Activated B cell treated with CpG ODN at 0.5 μM for 24 hours (primary cell): ENCODE measurements at regions not wholly inside any gene's neighbourhood (a gene's known extent, or its start where the extent isn't known, plus 50 kb on each side); places are given as distances from the start of the nearest gene placed in this dataset.

Source experiments
- ATAC-seq: fragments of 200-7000 bp; cut with Tn5 transposase; one replicate; pipeline ENCODE4 v1.10.0; 2021; ENCODE audit warnings: low read depth, mild to moderate bottlenecking, moderate library complexity
- CTCF ChIA-PET: fragments of 350-600 bp; sonication (Branson Sonifier 250); formaldehyde crosslinking; loops from one replicate; lab custom pipeline; 2021; ENCODE audit warnings: antibody characterized with exemption; lab: Charles Lee
- POLR2A ChIA-PET: fragments of 350-600 bp; sonication (Branson Sonifier 250); formaldehyde crosslinking; loops from one replicate; lab custom pipeline; 2021; ENCODE audit warnings: antibody characterized with exemption; lab: Charles Lee
- DNase-seq: peaks from one replicate; pipeline ENCODE4 v3.0.0; 2022
- H3K27ac Mint-ChIP-seq: one replicate; pipeline ENCODE4 v1.8.0; 2020; ENCODE audit warnings: mixed read lengths
- H3K27me3 Mint-ChIP-seq: one replicate; pipeline ENCODE4 v1.8.0; 2021; ENCODE audit warnings: mixed read lengths
- H3K36me3 Mint-ChIP-seq: one replicate; pipeline ENCODE4 v1.8.0; 2021; ENCODE audit warnings: low read depth, mixed read lengths
- H3K4me1 Mint-ChIP-seq: one replicate; pipeline ENCODE4 v1.8.0; 2021; ENCODE audit warnings: mixed read lengths
- H3K4me3 Mint-ChIP-seq: one replicate; pipeline ENCODE4 v1.8.0; 2020; ENCODE audit warnings: mild to moderate bottlenecking, mixed read lengths
- H3K9me3 Mint-ChIP-seq: one replicate; pipeline ENCODE4 v1.8.0; 2020; ENCODE audit warnings: mixed read lengths
- CTCF ChIP-seq: fragments of 200-600 bp; IDR thresholded peaks from one replicate; pipeline ENCODE4 v1.8.0; 2022; ENCODE audit warnings: antibody characterized with exemption, mild to moderate bottlenecking
- intact Hi-C: fragments of 100-400 bp; cut with micrococcal nuclease; formaldehyde crosslinking; loops from one replicate; pipeline ENCODE4 v1.15.1; 2024

DNA sequence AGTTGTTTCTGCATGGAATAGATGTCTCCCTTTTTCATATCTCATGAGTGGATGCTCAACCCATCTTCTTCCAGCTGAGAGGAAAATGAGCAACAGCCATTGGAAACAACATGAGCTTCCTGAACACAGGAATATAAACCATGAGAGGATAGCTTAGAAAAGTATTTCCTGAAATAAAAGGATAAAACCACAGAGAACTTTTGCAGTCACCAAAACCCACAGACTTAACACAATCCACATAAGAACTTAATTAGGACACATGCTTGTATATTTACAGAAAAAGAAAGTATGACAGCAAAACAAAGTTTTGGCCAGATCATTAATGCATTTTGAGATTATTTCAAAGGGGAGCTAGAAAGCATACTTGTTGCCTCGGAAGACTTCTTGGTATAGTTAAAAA lies 180.5 kb upstream of the RASGRP1 start:
- H3K36me3 Mint-ChIP-seq: no peaks in the 10 kb centered on the region
- no peaks in the 10 kb centered on the region for H3K4me1 Mint-ChIP-seq
- H3K9me3 Mint-ChIP-seq: no peaks in the 10 kb centered on the region
- ChIA-PET CTCF (no interaction called here), POLR2A (no interaction called here)
- DNase-seq (no peak), ATAC-seq (no peak)
- H3K27me3 Mint-ChIP-seq: peaks cover 14% of the 10 kb centered on the region
- H3K27ac Mint-ChIP-seq: no peak overlapping the region
- no peak overlapping the region for H3K4me3 Mint-ChIP-seq
- TF ChIP-seq CTCF: no peak
- intact Hi-C loops: no loop called here

DNA sequence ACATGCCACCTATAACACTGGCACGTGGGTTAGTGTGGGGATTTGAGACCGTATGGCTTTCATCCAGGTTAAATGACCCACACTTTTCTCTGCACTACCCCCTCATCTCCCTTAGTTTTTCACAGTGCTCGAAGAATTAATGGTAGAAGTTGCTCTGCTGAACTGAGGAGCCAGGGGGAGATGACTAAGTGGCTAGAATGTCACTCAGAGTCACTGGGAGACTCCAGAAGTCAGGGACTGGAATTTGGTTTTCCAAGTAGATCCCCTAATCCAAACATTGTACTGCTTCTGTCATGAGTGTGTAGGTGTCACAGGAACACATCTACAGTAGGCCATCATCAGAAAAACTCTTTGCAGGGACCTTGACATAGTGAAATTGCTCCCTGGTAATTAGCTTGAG lies 181.0 kb upstream of the RASGRP1 start:
- intact Hi-C loops: no loop called here

GRCh38 chr15:38746211-38746610 lies 181.6 kb upstream of the RASGRP1 start:
- ATAC-seq: no peak

More for the DNA sequence above, 181.0 kb upstream of the RASGRP1 start:
- TF ChIP-seq CTCF: no peak
- Mint-ChIP-seq H3K4me1 (no peaks in the 10 kb centered on the region), H3K9me3 (no peaks in the 10 kb centered on the region), H3K4me3 (no peak overlapping the region), H3K27me3 (peaks cover 16% of the 10 kb centered on the region), H3K27ac (no peak overlapping the region), H3K36me3 (no peaks in the 10 kb centered on the region)
- POLR2A ChIA-PET: no interaction called here
- CTCF ChIA-PET: no interaction called here
- ATAC-seq (no peak), DNase-seq (no peak)

DNA sequence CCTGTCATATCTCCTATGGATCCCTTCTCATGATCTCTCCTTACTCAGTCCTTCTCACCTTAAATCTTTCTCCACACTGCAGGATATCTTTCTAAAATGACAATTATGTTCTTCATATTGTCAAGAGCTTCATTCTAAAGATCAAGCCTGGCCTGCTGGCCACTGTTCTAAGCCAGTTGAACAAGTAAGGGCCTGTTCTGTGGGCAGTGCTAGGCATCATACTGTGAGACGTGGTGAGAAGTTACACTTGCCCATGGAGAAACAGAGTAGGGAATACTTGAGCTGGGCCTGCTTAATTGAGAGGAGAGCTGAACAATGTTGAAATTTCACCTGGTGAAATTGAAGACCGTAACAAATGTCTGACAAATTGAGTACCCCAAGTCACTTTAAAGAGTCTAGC lies 184.1 kb upstream of the RASGRP1 start:
- H3K27ac Mint-ChIP-seq: no peak overlapping the region
- intact Hi-C loops: no loop called here
- POLR2A ChIA-PET: interaction anchor here (0.6 kb wide), 1 partner anchor 128 kb away, joined by 6 read pairs; no protein-coding TSS in a partner anchor
- no peaks in the 10 kb centered on the region for H3K36me3 Mint-ChIP-seq
- CTCF ChIA-PET: no interaction called here
- H3K4me3 Mint-ChIP-seq: no peak overlapping the region
- H3K4me1 Mint-ChIP-seq: no peaks in the 10 kb centered on the region
- peaks cover 9% of the 10 kb centered on the region for H3K27me3 Mint-ChIP-seq
- no peak for TF ChIP-seq CTCF
- H3K9me3 Mint-ChIP-seq: no peaks in the 10 kb centered on the region
- DNase-seq (no peak), ATAC-seq (no peak)

More at GRCh38 chr15:38746211-38746610, 181.6 kb upstream of the RASGRP1 start:
- no peak for DNase-seq
- no peaks in the 10 kb centered on the region for H3K36me3 Mint-ChIP-seq
- intact Hi-C loops: no loop called here
- H3K27me3 Mint-ChIP-seq: peaks cover 20% of the 10 kb centered on the region
- no peak overlapping the region for H3K27ac Mint-ChIP-seq
- ChIA-PET POLR2A (no interaction called here), CTCF (no interaction called here)
- H3K4me3 Mint-ChIP-seq: no peak overlapping the region
- no peak for TF ChIP-seq CTCF
- H3K9me3 Mint-ChIP-seq: no peaks in the 10 kb centered on the region
- no peaks in the 10 kb centered on the region for H3K4me1 Mint-ChIP-seq

DNA sequence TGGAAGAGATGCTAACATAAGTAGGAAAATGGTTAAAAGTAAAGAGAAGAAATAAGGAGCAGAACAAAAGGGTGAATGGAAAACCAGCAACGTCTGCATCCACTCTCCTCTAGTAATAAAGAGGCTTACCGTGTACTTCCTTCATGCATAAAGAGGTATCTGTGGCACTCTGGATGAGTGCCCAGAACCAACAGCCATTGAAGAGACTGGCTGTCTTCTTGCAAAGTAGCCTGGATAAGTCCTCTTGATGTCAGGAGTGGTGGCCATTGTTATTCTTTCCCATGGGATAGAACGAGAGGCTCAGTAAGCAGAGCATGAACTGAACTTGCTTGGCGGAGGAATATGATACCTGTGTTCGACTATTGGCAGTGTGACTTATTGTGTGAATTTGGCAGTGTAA lies 186.2 kb upstream of the RASGRP1 start:
- CTCF ChIA-PET: no interaction called here
- peaks cover 10% of the 10 kb centered on the region for H3K27me3 Mint-ChIP-seq
- intact Hi-C loops: no loop called here
- DNase-seq (no peak), ATAC-seq (no peak)
- POLR2A ChIA-PET: no interaction called here
- H3K9me3 Mint-ChIP-seq: no peaks in the 10 kb centered on the region
- H3K27ac Mint-ChIP-seq: no peak overlapping the region
- no peak for TF ChIP-seq CTCF
- no peaks in the 10 kb centered on the region for H3K36me3 Mint-ChIP-seq
- no peaks in the 10 kb centered on the region for H3K4me1 Mint-ChIP-seq
- H3K4me3 Mint-ChIP-seq: no peak overlapping the region
